ENCODE measurements at regions not wholly inside any gene's neighbourhood (a gene's known extent, or its start where the extent isn't known, plus 50 kb on each side); places are given as distances from the start of the nearest gene placed in this dataset.

- no peak overlapping the region for H3K27ac Mint-ChIP-seq (ENCODE audit: unreplicated experiment)
- H3K4me3 ChIP-seq (ENCODE audit: low read depth, low read length) = no peak overlapping the region
- intact Hi-C loops (cut with micrococcal nuclease; ENCODE audit: unreplicated experiment) = no loop called here
- no peaks in the 10 kb centered on the region for H3K9me3 ChIP-seq
- H3K36me3 ChIP-seq (ENCODE audit: control insufficient read depth, insufficient read depth, low read length) = no peaks in the 10 kb centered on the region
- H3K4me1 Mint-ChIP-seq (ENCODE audit: low read depth, unreplicated experiment) = no peaks in the 10 kb centered on the region
- CTCF ChIA-PET = no interaction called here
- no peak overlapping the region for H3K4me3 Mint-ChIP-seq (ENCODE audit: unreplicated experiment)
- no peaks in the 10 kb centered on the region for H3K36me3 Mint-ChIP-seq (ENCODE audit: insufficient read depth, unreplicated experiment)
- H3K9me3 Mint-ChIP-seq (ENCODE audit: unreplicated experiment) = no peaks in the 10 kb centered on the region
- no peak for TF ChIP-seq CTCF (IDR thresholded peaks at IDR 0.05; ENCODE audit: insufficient read depth in 1 of 2, low read depth in 1 of 2, low read length in 1 of 2, severe bottlenecking in 1 of 2, unreplicated experiment in 1 of 2)
- DNase-seq = no peak
- no peaks in the 10 kb centered on the region for H3K4me1 ChIP-seq
- POLR2A ChIA-PET = no interaction called here
- peaks cover 10% of the 10 kb centered on the region for H3K27me3 Mint-ChIP-seq (ENCODE audit: insufficient read depth, unreplicated experiment)
- no peaks in the 10 kb centered on the region for H3K27me3 ChIP-seq (replicated peaks; ENCODE audit: control insufficient read depth, insufficient read depth, low read length)
- BruUV-seq (replicated peaks) = no TSS peak
Observed at GRCh38 chr20:54940522-54940921, 465.1 kb downstream of the DOK5 start.

GRCh38 chr20:54938707-54939106, 463.3 kb downstream of the DOK5 start:
- peaks cover 7% of the 10 kb centered on the region for H3K27me3 Mint-ChIP-seq (ENCODE audit: insufficient read depth, unreplicated experiment)
- ChIA-PET POLR2A (no interaction called here), CTCF (no interaction called here)
- Histone ChIP-seq H3K27me3 (replicated peaks; ENCODE audit: control insufficient read depth, insufficient read depth, low read length) (no peaks in the 10 kb centered on the region), H3K4me1 (no peaks in the 10 kb centered on the region), H3K9me3 (no peaks in the 10 kb centered on the region), H3K36me3 (ENCODE audit: control insufficient read depth, insufficient read depth, low read length) (no peaks in the 10 kb centered on the region), H3K4me3 (ENCODE audit: low read depth, low read length) (no peak overlapping the region)
- TF ChIP-seq CTCF (IDR thresholded peaks at IDR 0.05; ENCODE audit: insufficient read depth in 1 of 2, low read depth in 1 of 2, low read length in 1 of 2, severe bottlenecking in 1 of 2, unreplicated experiment in 1 of 2) = no peak
- no peaks in the 10 kb centered on the region for H3K36me3 Mint-ChIP-seq (ENCODE audit: insufficient read depth, unreplicated experiment)
- H3K4me3 Mint-ChIP-seq (ENCODE audit: unreplicated experiment) = no peak overlapping the region
- peaks cover 2% of the 10 kb centered on the region for H3K9me3 Mint-ChIP-seq (ENCODE audit: unreplicated experiment)
- H3K4me1 Mint-ChIP-seq (ENCODE audit: low read depth, unreplicated experiment) = no peaks in the 10 kb centered on the region
- BruUV-seq (replicated peaks) = no TSS peak
- intact Hi-C loops (cut with micrococcal nuclease; ENCODE audit: unreplicated experiment) = no loop called here
- H3K27ac Mint-ChIP-seq (ENCODE audit: unreplicated experiment) = no peak overlapping the region
- DNase-seq = no peak

- no TSS peak for BruUV-seq (replicated peaks)
Observed at GRCh38 chr20:54933212-54933904, 458.0 kb downstream of the DOK5 start.

More at GRCh38 chr20:54933212-54933904, 458.0 kb downstream of the DOK5 start:
- H3K4me3 ChIP-seq (ENCODE audit: low read depth, low read length) = no peak overlapping the region
- intact Hi-C loops (cut with micrococcal nuclease; ENCODE audit: unreplicated experiment) = no loop called here
- ChIA-PET CTCF (no interaction called here), POLR2A (no interaction called here)
- peaks cover 15% of the 10 kb centered on the region for H3K9me3 Mint-ChIP-seq (ENCODE audit: unreplicated experiment)
- peaks cover 6% of the 10 kb centered on the region for H3K27me3 Mint-ChIP-seq (ENCODE audit: insufficient read depth, unreplicated experiment)
- no peak for TF ChIP-seq CTCF (IDR thresholded peaks at IDR 0.05; ENCODE audit: insufficient read depth in 1 of 2, low read depth in 1 of 2, low read length in 1 of 2, severe bottlenecking in 1 of 2, unreplicated experiment in 1 of 2)
- no peak overlapping the region for H3K27ac Mint-ChIP-seq (ENCODE audit: unreplicated experiment)
- no peaks in the 10 kb centered on the region for H3K4me1 ChIP-seq
- H3K4me3 Mint-ChIP-seq (ENCODE audit: unreplicated experiment) = no peak overlapping the region
- H3K27me3 ChIP-seq (replicated peaks; ENCODE audit: control insufficient read depth, insufficient read depth, low read length) = no peaks in the 10 kb centered on the region
- H3K9me3 ChIP-seq = peaks cover 3% of the 10 kb centered on the region; the same call in 1 of the 2 replicates
- H3K36me3 Mint-ChIP-seq (ENCODE audit: insufficient read depth, unreplicated experiment) = no peaks in the 10 kb centered on the region
- no peak for DNase-seq
- H3K4me1 Mint-ChIP-seq (ENCODE audit: low read depth, unreplicated experiment) = no peaks in the 10 kb centered on the region
- H3K36me3 ChIP-seq (ENCODE audit: control insufficient read depth, insufficient read depth, low read length) = no peaks in the 10 kb centered on the region

All from Caco-2 (cell line).